Skeletal muscle satellite cell (primary cell): ENCODE measurements at regions not wholly inside any gene's neighbourhood (a gene's known extent, or its start where the extent isn't known, plus 50 kb on each side); places are given as distances from the start of the nearest gene placed in this dataset.
"Not testable (repeated sequence)": the region's sequence is repeated elsewhere in the genome, so short reads cannot be mapped to it uniquely, and the experiment has no call there.

Experiments used
- H3K27me3 ChIP-seq: 2 replicates; pipeline ENCODE4 v1.7.0; 2013; ENCODE audit warnings: low read length; ENCODE audit not compliant: control insufficient read depth, insufficient read depth
- H3K36me3 ChIP-seq: 2 replicates; pipeline ENCODE4 v1.7.0; 2013; ENCODE audit warnings: mild to moderate bottlenecking, control low read depth, low read length; ENCODE audit not compliant: insufficient read depth
- H3K4me1 ChIP-seq: 2 replicates; pipeline ENCODE4 v1.7.0; 2013; ENCODE audit warnings: low read length; ENCODE audit not compliant: control insufficient read depth, insufficient read depth
- H3K4me2 ChIP-seq: 2 replicates; pipeline ENCODE4 v1.7.0; 2013; ENCODE audit warnings: mild to moderate bottlenecking, low read length
- H3K4me3 ChIP-seq: 2 replicates; pipeline ENCODE4 v1.7.0; 2013; ENCODE audit warnings: low read length
- H3K9ac ChIP-seq: 2 replicates; pipeline ENCODE4 v1.7.0; 2013; ENCODE audit warnings: mild to moderate bottlenecking, low read depth, low read length, moderate library complexity
- H3K9me3 ChIP-seq: replicated peaks from 2 replicates; pipeline ENCODE4 v1.7.0; 2013; ENCODE audit warnings: mild to moderate bottlenecking, control low read depth, low read length

DNA sequence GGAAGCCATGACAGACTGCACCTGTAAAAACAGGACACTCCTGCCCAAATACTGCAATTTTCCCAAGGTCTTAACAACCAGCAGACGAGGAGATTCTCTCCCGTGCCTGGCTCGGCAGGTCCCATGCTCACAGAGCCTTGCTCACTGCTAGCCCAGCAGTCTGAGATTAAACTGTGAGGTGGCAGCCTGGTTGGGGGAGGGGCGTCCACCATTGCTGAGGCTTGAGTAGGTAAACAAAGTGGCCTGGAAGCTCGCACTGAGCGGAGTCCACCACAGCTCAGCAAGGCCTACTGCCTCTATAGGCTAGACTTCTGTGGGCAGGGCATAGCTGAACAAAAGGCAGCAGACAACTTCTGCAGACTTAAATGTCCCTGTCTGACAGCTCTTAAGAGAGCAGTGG is 80.3 kb downstream of the ANXA5 start:
- not testable (repeated sequence) for H3K9me3 ChIP-seq, H3K4me1 ChIP-seq, H3K27me3 ChIP-seq, H3K9ac ChIP-seq, H3K36me3 ChIP-seq, H3K4me3 ChIP-seq, H3K4me2 ChIP-seq

DNA sequence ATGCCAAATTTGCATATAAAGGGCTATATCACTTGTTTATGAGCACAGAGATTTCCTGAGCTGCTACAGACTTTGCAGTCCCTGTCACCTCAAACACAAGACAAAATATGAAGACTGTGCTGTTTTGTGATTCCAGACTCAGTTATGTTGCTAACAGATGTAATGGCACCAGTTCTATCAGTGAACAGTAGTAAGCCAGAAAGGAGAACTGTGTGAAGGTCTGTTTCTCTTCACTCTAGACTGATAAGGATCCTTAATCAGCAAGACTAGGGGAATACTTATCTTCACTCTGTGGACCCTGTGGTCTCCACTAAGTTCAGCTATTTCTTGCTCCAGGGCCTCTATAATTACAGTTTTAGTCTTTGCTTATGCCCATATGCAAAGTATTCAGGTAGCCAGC is 82.7 kb downstream of the ANXA5 start:
- Histone ChIP-seq H3K4me2 (no peak overlapping the region), H3K36me3 (no peaks in the 10 kb centered on the region), H3K9me3 (no peaks in the 10 kb centered on the region), H3K9ac (no peak overlapping the region), H3K4me1 (no peaks in the 10 kb centered on the region), H3K4me3 (no peak overlapping the region), H3K27me3 (no peaks in the 10 kb centered on the region)

DNA sequence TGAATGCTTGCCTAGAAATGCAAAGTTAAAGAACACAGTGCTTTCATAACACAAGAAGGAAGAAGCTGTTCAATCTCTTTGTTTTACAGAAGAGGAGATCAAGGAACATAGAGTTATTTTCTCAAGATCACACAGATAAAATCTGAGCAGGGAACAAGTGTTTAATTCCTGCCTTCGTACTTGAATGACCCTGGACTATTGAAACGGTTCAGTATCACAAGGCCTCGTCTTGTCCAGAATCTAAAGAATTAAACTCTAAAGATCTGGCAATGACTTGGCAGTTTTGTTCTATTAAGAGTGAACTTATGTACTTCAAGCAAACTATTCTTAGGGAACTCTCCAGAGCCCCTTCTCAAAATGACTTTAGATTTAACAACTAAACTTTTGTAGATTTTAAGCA is 97.7 kb downstream of the ANXA5 start:
- Histone ChIP-seq H3K4me2 (no peak overlapping the region), H3K9me3 (no peaks in the 10 kb centered on the region), H3K4me1 (no peaks in the 10 kb centered on the region), H3K4me3 (no peak overlapping the region), H3K27me3 (no peaks in the 10 kb centered on the region), H3K9ac (no peak overlapping the region), H3K36me3 (no peaks in the 10 kb centered on the region)

DNA sequence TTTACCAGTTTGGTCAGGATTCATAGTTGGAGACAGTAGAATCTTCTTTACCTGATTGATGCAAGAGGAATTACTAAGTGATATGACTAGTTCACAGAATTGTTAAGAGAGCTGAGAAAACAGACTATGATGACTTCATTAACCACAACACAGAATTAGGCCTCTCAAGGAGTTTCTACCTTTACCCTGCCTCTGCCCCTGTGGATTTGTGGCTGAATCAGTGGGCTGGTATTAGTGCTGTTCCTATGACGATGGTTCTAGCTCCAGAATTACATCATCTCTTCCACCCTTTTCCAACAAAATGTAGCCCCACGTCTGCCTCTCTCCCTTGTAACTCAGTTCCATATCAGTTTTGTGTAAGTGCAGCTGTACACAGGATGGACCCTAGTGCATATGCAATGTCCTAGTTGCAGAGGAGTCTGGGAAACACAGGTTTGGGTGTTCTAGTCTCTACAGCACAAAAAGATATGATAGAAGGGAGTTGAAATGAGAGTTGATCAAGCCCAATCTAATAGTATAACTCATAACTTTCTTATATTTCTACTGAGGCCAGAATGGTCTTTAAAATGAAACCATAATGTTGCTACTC is 99.3 kb downstream of the ANXA5 start:
- no peak overlapping the region for H3K4me2 ChIP-seq
- H3K27me3 ChIP-seq: no peaks in the 10 kb centered on the region
- H3K4me3 ChIP-seq: no peak overlapping the region
- no peaks in the 10 kb centered on the region for H3K4me1 ChIP-seq
- H3K9ac ChIP-seq: no peak overlapping the region
- no peaks in the 10 kb centered on the region for H3K9me3 ChIP-seq
- H3K36me3 ChIP-seq: no peaks in the 10 kb centered on the region

DNA sequence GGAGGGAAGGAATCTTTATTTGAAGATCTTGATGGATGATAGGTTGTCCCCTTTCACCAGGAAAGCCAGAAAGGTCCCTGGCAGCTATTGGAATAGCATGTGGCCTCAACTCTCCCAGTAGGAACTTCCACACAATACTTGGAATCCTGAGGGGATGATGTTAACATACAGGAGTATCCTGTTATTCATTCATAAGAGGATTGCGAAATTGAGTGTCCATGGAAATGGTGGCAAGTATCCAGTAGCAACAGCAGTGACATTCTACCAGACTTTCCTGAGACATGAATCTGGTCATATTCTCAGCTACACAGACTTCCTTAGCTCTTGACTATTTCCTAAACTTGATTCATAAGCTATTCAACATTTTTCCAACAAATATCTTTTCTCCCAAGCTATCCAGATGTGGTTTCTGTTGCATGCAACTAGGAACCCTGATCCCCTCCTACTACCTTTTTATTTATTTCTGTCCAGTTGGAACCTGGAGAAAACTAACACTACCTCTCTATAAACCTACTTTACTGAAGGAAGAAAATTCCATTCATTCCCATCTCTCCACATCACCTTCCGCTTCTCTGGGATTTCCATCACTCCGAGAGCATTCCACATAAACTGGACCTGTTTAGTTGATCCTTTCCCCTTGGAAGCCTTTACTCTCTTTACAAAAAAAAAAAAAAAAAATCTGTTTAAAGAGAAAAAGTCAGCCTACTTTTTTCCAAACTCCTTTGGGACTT is 101.8 kb downstream of the ANXA5 start:
- no peak overlapping the region for H3K9ac ChIP-seq
- H3K27me3 ChIP-seq: no peaks in the 10 kb centered on the region

DNA sequence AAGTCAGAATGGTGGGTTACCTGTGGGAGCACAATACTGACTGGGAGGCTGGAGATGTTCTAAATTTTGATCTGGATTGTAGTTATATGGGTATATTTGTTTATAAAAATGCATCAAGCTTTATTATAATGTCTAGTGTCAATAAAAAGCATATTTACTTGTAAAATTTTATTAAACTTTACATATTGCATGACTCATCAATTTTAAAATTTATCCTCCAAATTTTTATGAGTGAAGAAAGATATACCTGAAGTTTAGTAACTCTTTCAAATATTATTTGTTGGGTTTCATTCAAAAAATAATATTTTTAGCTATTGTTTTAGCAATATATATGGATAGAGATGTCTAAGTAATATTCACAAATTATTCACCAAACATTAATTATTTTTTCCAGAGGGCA is 103.0 kb downstream of the ANXA5 start:
- no peaks in the 10 kb centered on the region for H3K4me1 ChIP-seq
- no peaks in the 10 kb centered on the region for H3K36me3 ChIP-seq
- no peak overlapping the region for H3K4me2 ChIP-seq

More for the DNA sequence above, 101.8 kb downstream of the ANXA5 start:
- H3K36me3 ChIP-seq: no peaks in the 10 kb centered on the region
- H3K4me2 ChIP-seq: no peak overlapping the region
- H3K9me3 ChIP-seq: no peaks in the 10 kb centered on the region
- no peak overlapping the region for H3K4me3 ChIP-seq
- H3K4me1 ChIP-seq: no peaks in the 10 kb centered on the region

DNA sequence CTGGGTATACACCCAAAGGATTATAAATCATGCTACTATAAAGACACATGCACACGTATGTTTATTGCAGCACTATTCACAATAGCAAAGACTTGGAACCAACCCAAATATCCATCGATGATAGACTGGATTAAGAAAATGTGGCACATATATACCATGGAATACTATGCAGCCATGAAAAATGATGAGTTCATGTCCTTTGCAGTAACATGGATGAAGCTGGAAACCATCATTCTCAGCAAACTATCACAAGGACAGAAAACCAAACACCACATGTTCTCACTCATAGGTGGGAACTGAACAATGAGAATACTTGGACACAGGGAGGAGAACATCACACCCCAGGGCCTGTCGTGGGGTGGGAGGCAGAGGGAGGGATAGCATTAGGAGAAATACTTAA is 104.5 kb downstream of the ANXA5 start:
- H3K4me1 ChIP-seq, H3K4me3 ChIP-seq, H3K36me3 ChIP-seq, H3K9me3 ChIP-seq, H3K9ac ChIP-seq, H3K4me2 ChIP-seq: not testable (repeated sequence)
- peaks cover 13% of the 10 kb centered on the region for H3K27me3 ChIP-seq

More for the DNA sequence above, 103.0 kb downstream of the ANXA5 start:
- no peak overlapping the region for H3K4me3 ChIP-seq
- no peak overlapping the region for H3K9ac ChIP-seq
- H3K9me3 ChIP-seq: no peaks in the 10 kb centered on the region
- no peaks in the 10 kb centered on the region for H3K27me3 ChIP-seq

DNA sequence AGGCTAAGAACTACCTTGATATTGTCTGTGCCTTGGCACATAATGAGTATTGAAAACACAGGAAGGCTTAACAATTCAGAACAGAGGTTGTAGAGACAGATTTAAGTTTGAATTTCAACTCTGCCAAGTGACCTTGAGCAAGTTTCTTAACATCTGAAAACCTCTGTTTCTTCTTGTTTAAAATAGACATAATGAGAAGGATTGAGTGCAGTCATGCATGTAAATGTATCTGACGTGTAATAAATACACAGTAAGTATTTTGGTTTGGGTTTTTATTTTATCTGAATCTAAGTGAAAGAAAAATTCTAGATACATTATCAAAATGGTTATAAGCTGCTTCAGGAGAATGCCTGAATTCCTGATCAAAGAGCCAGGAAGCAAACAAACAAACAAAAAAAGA is 111.9 kb downstream of the ANXA5 start:
- no peak overlapping the region for H3K9ac ChIP-seq
- no peak overlapping the region for H3K4me2 ChIP-seq
- H3K27me3 ChIP-seq: peaks cover 40% of the 10 kb centered on the region
- H3K4me3 ChIP-seq: no peak overlapping the region
- no peaks in the 10 kb centered on the region for H3K4me1 ChIP-seq
- H3K9me3 ChIP-seq: no peaks in the 10 kb centered on the region
- no peaks in the 10 kb centered on the region for H3K36me3 ChIP-seq

DNA sequence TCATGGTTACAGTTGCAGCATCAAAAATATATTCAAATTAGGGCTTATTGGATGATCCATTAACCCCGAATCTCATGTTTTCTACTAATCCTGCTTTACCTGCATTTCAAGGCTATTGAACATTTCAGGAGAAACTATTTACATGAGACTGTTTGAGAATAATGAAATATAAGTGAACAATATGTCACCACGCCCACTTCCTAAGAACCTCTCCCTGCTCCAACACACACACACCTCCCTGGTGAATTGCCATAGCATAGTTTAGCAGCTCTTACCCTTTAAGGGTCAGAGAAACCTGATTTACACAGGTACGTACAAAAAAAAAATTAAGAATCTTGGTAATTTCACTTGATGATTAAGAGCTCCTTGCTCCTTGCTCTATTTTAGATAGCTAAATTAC is 113.4 kb downstream of the ANXA5 start:
- H3K9me3 ChIP-seq: no peaks in the 10 kb centered on the region
- no peak overlapping the region for H3K4me2 ChIP-seq
- no peaks in the 10 kb centered on the region for H3K36me3 ChIP-seq
- no peak overlapping the region for H3K9ac ChIP-seq
- peaks cover 38% of the 10 kb centered on the region for H3K27me3 ChIP-seq
- no peaks in the 10 kb centered on the region for H3K4me1 ChIP-seq
- no peak overlapping the region for H3K4me3 ChIP-seq

DNA sequence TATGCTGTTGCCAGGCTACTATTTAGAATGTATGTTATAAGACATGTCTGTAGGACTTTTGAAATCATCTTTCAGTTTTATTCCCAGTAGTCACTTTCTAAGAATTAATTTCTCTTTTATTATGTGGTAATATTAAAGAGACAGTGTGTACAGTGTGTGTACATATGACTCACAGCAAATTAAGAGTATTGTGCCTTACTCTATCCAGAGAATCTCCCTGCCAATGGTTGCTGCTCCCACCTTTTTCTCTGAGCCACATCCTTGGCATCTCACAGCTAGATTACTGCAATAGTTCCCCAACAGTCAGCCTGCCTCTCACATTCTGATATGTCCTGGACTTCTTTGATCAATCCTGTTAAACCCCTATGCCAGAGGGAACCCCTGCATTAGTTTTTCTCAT is 114.5 kb downstream of the ANXA5 start:
- Histone ChIP-seq H3K27me3 (peaks cover 30% of the 10 kb centered on the region), H3K36me3 (no peaks in the 10 kb centered on the region), H3K4me1 (no peaks in the 10 kb centered on the region), H3K4me2 (no peak overlapping the region), H3K4me3 (no peak overlapping the region), H3K9me3 (no peaks in the 10 kb centered on the region), H3K9ac (no peak overlapping the region)

DNA sequence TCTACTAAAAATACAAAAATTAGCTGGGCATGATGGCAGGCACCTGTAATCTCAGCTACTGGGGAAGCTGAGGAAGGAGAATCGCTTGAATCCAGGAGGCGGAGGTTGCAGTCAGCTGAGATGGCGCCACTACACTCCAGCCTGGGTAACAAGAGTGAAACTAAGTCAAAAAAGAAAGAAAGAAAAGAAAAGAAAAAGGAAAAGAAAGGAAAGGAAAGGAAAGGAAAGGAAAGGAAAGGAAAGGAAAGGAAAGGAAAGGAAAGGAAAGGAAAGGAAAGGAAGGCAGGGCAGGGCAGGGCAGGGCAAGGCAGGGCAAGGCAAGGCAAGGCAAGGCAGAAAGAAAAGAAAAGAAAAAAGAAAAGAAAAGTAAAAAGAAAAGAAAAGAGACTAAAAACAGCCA is 121.4 kb downstream of the ANXA5 start:
- H3K4me1 ChIP-seq, H3K27me3 ChIP-seq, H3K9me3 ChIP-seq, H3K9ac ChIP-seq, H3K36me3 ChIP-seq, H3K4me2 ChIP-seq, H3K4me3 ChIP-seq: not testable (repeated sequence)

DNA sequence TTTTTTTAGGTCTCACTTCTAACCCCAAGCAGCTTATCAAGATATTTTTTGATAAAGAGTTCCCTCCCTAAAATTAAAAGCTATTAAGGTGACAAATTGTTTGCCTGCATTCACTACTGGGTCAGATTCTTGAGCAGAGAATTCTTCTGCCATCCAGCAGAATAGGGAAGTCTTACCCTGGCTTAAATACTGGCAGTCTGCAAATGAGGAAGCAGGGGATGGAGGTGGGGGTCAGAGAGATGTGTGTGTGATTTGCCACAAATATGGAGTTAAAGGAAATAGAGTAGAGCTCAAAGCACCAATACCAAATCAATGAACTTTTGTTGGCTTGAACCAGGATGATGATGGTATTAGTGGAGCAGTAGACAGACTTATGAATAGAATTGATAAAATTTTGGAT is 122.2 kb downstream of the ANXA5 start:
- no peak overlapping the region for H3K4me3 ChIP-seq
- H3K4me1 ChIP-seq: no peaks in the 10 kb centered on the region

More for the DNA sequence above, 122.2 kb downstream of the ANXA5 start:
- no peak overlapping the region for H3K4me2 ChIP-seq
- no peaks in the 10 kb centered on the region for H3K9me3 ChIP-seq
- no peak overlapping the region for H3K9ac ChIP-seq
- H3K27me3 ChIP-seq: peaks cover 3% of the 10 kb centered on the region
- H3K36me3 ChIP-seq: no peaks in the 10 kb centered on the region
